B cell (primary cell): ENCODE measurements at regions not wholly inside any gene's neighbourhood (a gene's known extent, or its start where the extent isn't known, plus 50 kb on each side); places are given as distances from the start of the nearest gene placed in this dataset.

Experiments
- ATAC-seq: fragments of 200-7000 bp; cut with Tn5 transposase; one replicate; pipeline ENCODE4 v1.10.0; 2021; ENCODE audit warnings: low read depth, mild to moderate bottlenecking, moderate number of reproducible peaks, moderate library complexity
- CTCF ChIA-PET: fragments of 350-600 bp; sonication (Branson Sonifier 250); formaldehyde crosslinking; loops from one replicate; lab custom pipeline; 2021; ENCODE audit warnings: antibody characterized with exemption, inconsistent platforms; lab: Charles Lee
- POLR2A ChIA-PET: fragments of 350-600 bp; sonication (Branson Sonifier 250); formaldehyde crosslinking; loops from one replicate; lab custom pipeline; 2021; ENCODE audit warnings: antibody characterized with exemption; lab: Charles Lee
- DNase-seq: peaks from one replicate; pipeline ENCODE4 v3.0.0; 2013
- H2AFZ ChIP-seq: 2 replicates; pipeline ENCODE4 v1.6.1; 2012; ENCODE audit warnings: mild to moderate bottlenecking, low read depth, low read length; ENCODE audit not compliant: insufficient read depth, poor library complexity, severe bottlenecking
- H3K27ac ChIP-seq, 2 donors: 1 replicate in 1 of 2; 2 replicates in 1 of 2; pipeline ENCODE4 v1.5.1; 2012 to 2013; ENCODE audit warnings: low read length in 2 of 2, mild to moderate bottlenecking in 2 of 2, moderate library complexity in 1 of 2
- H3K27me3 ChIP-seq, 4 experiments: fragments of 200-600 bp in 1 of 4; sonication (generic) in 1 of 4; replicated peaks in 1 of 4; 1 replicate in 2 of 4; 2 replicates in 2 of 4; pipeline versions ENCODE4 v1.6.1 to v1.7.0; 2013 to 2016; ENCODE audit warnings: low read length in 3 of 4, mild to moderate bottlenecking in 2 of 4, mixed read lengths in 1 of 4, moderate library complexity in 1 of 4; ENCODE audit not compliant: insufficient read depth in 4 of 4, control insufficient read depth in 3 of 4; ENCODE audit errors: control extremely low read depth in 1 of 4
- H3K36me3 ChIP-seq, 2 experiments: replicated peaks in 1 of 2; 1 replicate in 1 of 2; 2 replicates in 1 of 2; pipeline versions ENCODE4 v1.6.1 to v1.7.1; 2013; ENCODE audit warnings: low read length in 1 of 2; ENCODE audit not compliant: insufficient read depth in 2 of 2, control insufficient read depth in 1 of 2; ENCODE audit errors: control extremely low read depth in 1 of 2, extremely low read depth in 1 of 2
- H3K4me1 ChIP-seq, 2 donors: fragments of 200-600 bp in 1 of 2; sonication (generic) in 1 of 2; 1 replicate in 1 of 2; 2 replicates in 1 of 2; pipeline versions ENCODE4 v1.5.1 to v1.6.1; 2013 to 2017; ENCODE audit warnings: low read length in 2 of 2; ENCODE audit not compliant: control insufficient read depth in 2 of 2, insufficient read depth in 2 of 2
- H3K4me2 ChIP-seq: replicated peaks from 2 replicates; pipeline ENCODE3; 2012; ENCODE audit warnings: mild to moderate bottlenecking, low read depth, low read length; ENCODE audit not compliant: poor library complexity, severe bottlenecking
- H3K4me3 ChIP-seq, 5 experiments: fragments of 200-600 bp in 1 of 5; sonication (generic) in 1 of 5; 1 replicate in 3 of 5; 2 replicates in 2 of 5; pipeline versions ENCODE4 v1.5.1 to v1.7.0; 2011 to 2016; ENCODE audit warnings: low read length in 4 of 5, mild to moderate bottlenecking in 4 of 5, low read depth in 2 of 5, control low read depth in 1 of 5, moderate library complexity in 1 of 5; ENCODE audit not compliant: insufficient read depth in 1 of 5; ENCODE audit errors: control extremely low read depth in 1 of 5, extremely low read depth in 1 of 5
- H3K79me2 ChIP-seq: fragments of 200-600 bp; sonication (generic); one replicate; pipeline ENCODE4 v1.6.0; 2016; ENCODE audit warnings: low read length; ENCODE audit not compliant: control insufficient read depth, insufficient read depth
- H3K9ac ChIP-seq: fragments of 200-600 bp; sonication (generic); 2 replicates; pipeline ENCODE4 v1.6.1; 2017; ENCODE audit warnings: mild to moderate bottlenecking, low read length, moderate library complexity
- H3K9me3 ChIP-seq, 3 donors: one replicate each; pipeline versions ENCODE4 v1.6.1 to v1.7.1; 2013; ENCODE audit warnings: low read length in 2 of 3; ENCODE audit not compliant: control insufficient read depth in 2 of 3, insufficient read depth in 1 of 3; ENCODE audit errors: control extremely low read depth in 1 of 3
- H4K20me1 ChIP-seq: 2 replicates; pipeline ENCODE4 v1.6.0; 2012; ENCODE audit warnings: mild to moderate bottlenecking, low read length; ENCODE audit not compliant: insufficient read depth, control insufficient read depth, poor library complexity, severe bottlenecking
- H3K27ac Mint-ChIP-seq: one replicate; pipeline ENCODE4 v1.8.0; 2021; ENCODE audit warnings: mixed read lengths
- H3K27me3 Mint-ChIP-seq: one replicate; pipeline ENCODE4 v1.8.0; 2021; ENCODE audit warnings: mixed read lengths
- H3K4me1 Mint-ChIP-seq: one replicate; pipeline ENCODE4 v1.8.0; 2021; ENCODE audit warnings: mixed read lengths
- H3K4me3 Mint-ChIP-seq: one replicate; pipeline ENCODE4 v1.8.0; 2021; ENCODE audit warnings: mixed read lengths
- H3K9me3 Mint-ChIP-seq: one replicate; pipeline ENCODE4 v1.8.0; 2022; ENCODE audit warnings: mixed read lengths; ENCODE audit not compliant: insufficient read depth
- CTCF ChIP-seq: fragments of 200-600 bp; IDR thresholded peaks from one replicate; pipeline ENCODE4 v1.8.0; 2022; ENCODE audit warnings: antibody characterized with exemption, mild to moderate bottlenecking
- EZH2 ChIP-seq: IDR thresholded peaks from 2 replicates; pipeline ENCODE4 v1.6.1; 2012; ENCODE audit warnings: borderline replicate concordance, low read depth, mild to moderate bottlenecking, moderate library complexity, low read length; ENCODE audit not compliant: insufficient read depth, poor library complexity, severe bottlenecking
- WGBS: methylation state at CpG from one replicate; pipeline ENCODE4 v1.1.5; 2013; ENCODE audit warnings: missing lambda C conversion rate; ENCODE audit not compliant: insufficient coverage; 5-methylcytosine and 5-hydroxymethylcytosine counted together
- intact Hi-C: fragments of 100-400 bp; cut with micrococcal nuclease; formaldehyde crosslinking; loops from one replicate; pipeline ENCODE4 v1.10.0; 2022

- H3K27ac ChIP-seq: no peak overlapping the region
- no peak overlapping the region for H2AFZ ChIP-seq
- DNase-seq (no peak), ATAC-seq (no peak)
- TF ChIP-seq CTCF: no peak
- TF ChIP-seq EZH2: no peak
- no peak overlapping the region for H3K4me2 ChIP-seq
- ChIA-PET CTCF (no interaction called here), POLR2A (no interaction called here)
- intact Hi-C loops: no loop called here
- H3K79me2 ChIP-seq: no peaks in the 10 kb centered on the region
- Mint-ChIP-seq H3K4me1 (peaks cover 5% of the 10 kb centered on the region), H3K27me3 (peaks cover 8% of the 10 kb centered on the region), H3K9me3 (no peaks in the 10 kb centered on the region), H3K4me3 (no peak overlapping the region), H3K27ac (no peak overlapping the region)
- H4K20me1 ChIP-seq: no peaks in the 10 kb centered on the region
- H3K4me1 ChIP-seq: no peaks in the 10 kb centered on the region
- no peaks in the 10 kb centered on the region for H3K36me3 ChIP-seq
- H3K9me3 ChIP-seq: no peaks in the 10 kb centered on the region
- 33% methylated on average over 1 of the region's 3 CpGs for WGBS
- no peak overlapping the region for H3K4me3 ChIP-seq
- H3K9ac ChIP-seq: no peak overlapping the region
- H3K27me3 ChIP-seq: peaks cover 0 to 6% (median 0%) of the 10 kb centered on the region in 4 experiments
These were observed 135.3 kb downstream of the DIPK2A start for GRCh38 chr3:144106970-144107369.

- H3K27ac Mint-ChIP-seq: no peak overlapping the region
- Histone ChIP-seq H3K4me3 (no peak overlapping the region), H3K79me2 (no peaks in the 10 kb centered on the region), H3K9ac (no peak overlapping the region), H2AFZ (no peak overlapping the region), H3K9me3 (no peaks in the 10 kb centered on the region), H3K4me2 (no peak overlapping the region), H3K4me1 (no peaks in the 10 kb centered on the region), H3K27ac (no peak overlapping the region), H3K36me3 (no peaks in the 10 kb centered on the region), H3K27me3 (peaks cover 0 to 6% (median 0%) of the 10 kb centered on the region in 4 experiments), H4K20me1 (no peaks in the 10 kb centered on the region)
- no peaks in the 10 kb centered on the region for H3K9me3 Mint-ChIP-seq
- H3K27me3 Mint-ChIP-seq: peaks cover 13% of the 10 kb centered on the region
- no CpG with 5 or more reads among the region's 1 CpG for WGBS
- peaks cover 5% of the 10 kb centered on the region for H3K4me1 Mint-ChIP-seq
- ChIA-PET POLR2A (no interaction called here), CTCF (no interaction called here)
- intact Hi-C loops: no loop called here
- ATAC-seq (no peak), DNase-seq (no peak)
- TF ChIP-seq CTCF (no peak), EZH2 (no peak)
- no peak overlapping the region for H3K4me3 Mint-ChIP-seq
These were observed 136.3 kb downstream of the DIPK2A start for GRCh38 chr3:144107923-144108322.
